ENCODE measurements at regions not wholly inside any gene's neighbourhood (a gene's known extent, or its start where the extent isn't known, plus 50 kb on each side); places are given as distances from the start of the nearest gene placed in this dataset.
A peak's percentile ranks its signal among the peaks of the same experiment; 100 is the strongest.

DNA sequence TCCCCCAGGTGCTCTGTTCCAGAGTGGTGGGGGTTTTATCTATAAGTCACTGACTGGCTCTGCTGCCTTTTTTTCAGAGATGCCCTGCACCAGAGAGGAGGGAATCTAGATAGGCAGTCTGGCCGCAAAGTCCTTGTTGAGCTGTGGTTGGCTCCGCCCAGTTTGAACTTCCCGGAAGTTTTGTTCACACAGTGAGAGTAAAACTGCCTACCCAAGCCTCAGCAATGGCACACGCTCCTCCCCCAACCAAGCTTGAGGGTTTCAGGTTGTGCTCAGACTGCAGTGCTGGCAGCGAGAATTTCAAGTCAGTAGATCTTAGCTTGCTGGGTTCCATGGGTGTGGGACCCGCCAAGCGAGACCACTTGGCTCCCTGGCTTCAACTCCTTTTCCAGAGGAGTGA, 1428.6 kb downstream of the MAT2B start:
- DNase-seq (ENCODE audit: low spot score): no peak
- TF ChIP-seq, protein P1, sequence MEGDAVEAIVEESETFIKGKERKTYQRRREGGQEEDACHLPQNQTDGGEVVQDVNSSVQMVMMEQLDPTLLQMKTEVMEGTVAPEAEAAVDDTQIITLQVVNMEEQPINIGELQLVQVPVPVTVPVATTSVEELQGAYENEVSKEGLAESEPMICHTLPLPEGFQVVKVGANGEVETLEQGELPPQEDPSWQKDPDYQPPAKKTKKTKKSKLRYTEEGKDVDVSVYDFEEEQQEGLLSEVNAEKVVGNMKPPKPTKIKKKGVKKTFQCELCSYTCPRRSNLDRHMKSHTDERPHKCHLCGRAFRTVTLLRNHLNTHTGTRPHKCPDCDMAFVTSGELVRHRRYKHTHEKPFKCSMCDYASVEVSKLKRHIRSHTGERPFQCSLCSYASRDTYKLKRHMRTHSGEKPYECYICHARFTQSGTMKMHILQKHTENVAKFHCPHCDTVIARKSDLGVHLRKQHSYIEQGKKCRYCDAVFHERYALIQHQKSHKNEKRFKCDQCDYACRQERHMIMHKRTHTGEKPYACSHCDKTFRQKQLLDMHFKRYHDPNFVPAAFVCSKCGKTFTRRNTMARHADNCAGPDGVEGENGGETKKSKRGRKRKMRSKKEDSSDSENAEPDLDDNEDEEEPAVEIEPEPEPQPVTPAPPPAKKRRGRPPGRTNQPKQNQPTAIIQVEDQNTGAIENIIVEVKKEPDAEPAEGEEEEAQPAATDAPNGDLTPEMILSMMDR (IDR thresholded peaks at IDR 0.05; ENCODE audit: extremely low read depth, insufficient read depth, missing control alignments): no peak
- in situ Hi-C loops (cut with MboI; ENCODE audit: low pct_unique_long_range_greater_than_20kb, low sequenced_read_pairs, unreplicated experiment): no loop called here

DNA sequence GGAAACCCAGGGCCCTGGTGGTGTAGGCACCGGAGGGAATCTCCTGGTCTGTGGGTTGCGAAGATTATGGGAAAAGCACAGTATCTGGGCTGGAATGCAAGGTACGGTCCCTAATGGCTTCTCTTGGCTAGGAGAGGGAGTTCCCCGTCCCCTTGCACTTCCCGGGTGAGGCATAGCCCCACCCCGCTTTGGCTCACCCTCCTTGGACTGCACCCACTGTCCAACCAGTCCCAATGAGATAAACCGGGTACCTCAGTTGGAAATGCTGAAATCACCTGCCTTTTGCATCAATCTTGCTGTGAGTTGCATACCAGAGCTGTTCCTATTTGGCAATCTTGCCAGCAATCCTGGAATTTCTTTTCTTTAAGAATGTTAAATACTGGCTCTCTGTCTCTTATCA, 1429.1 kb downstream of the MAT2B start:
- in situ Hi-C loops (cut with MboI; ENCODE audit: low pct_unique_long_range_greater_than_20kb, low sequenced_read_pairs, unreplicated experiment): no loop called here
- no peak for DNase-seq (ENCODE audit: low spot score)
- TF ChIP-seq, protein P1 (IDR thresholded peaks at IDR 0.05; ENCODE audit: extremely low read depth, insufficient read depth, missing control alignments): no peak

DNA sequence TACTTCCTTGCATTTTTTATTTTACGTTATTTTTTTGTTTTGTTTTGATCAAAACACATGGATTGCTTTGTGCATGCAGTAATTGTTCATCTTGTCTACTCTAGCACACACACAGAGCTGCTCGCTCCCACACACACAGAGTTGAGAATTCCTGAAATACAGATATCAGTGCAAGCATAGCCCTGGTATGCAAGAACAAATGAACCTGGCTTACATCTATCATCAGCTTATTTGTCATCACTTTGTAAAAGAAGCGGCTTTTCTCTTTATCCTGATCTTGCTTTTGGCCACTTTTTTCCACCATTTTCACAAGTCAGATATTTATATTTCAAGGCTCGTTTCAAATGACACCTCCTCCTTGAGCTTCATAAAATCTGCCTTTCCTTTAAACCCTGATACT, 1435.7 kb downstream of the MAT2B start:
- DNase-seq (ENCODE audit: low spot score): no peak
- TF ChIP-seq, protein P1 (IDR thresholded peaks at IDR 0.05; ENCODE audit: extremely low read depth, insufficient read depth, missing control alignments): no peak
- in situ Hi-C loops (cut with MboI; ENCODE audit: low pct_unique_long_range_greater_than_20kb, low sequenced_read_pairs, unreplicated experiment): no loop called here

DNA sequence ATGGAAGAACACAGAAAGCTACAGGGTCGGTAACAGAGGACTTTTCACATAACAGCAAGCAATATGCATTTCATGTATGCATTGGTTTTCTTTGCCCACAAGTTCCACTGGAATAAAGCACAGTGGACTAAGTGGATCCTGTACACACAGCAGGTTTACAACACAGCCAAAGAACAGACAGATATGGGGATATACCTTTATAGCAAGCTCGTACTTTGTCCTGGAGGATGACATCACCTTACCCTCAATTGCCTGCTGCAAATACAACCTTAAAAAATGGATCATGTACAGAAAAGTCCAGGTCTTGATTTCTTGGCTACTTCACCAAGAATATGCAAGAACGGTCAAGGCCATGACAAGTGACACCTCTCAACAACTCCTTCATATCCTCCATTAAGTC, 1445.5 kb downstream of the MAT2B start:
- in situ Hi-C loops (cut with MboI; ENCODE audit: low pct_unique_long_range_greater_than_20kb, low sequenced_read_pairs, unreplicated experiment): no loop called here
- TF ChIP-seq, protein P1 (IDR thresholded peaks at IDR 0.05; ENCODE audit: extremely low read depth, insufficient read depth, missing control alignments): no peak
- DNase-seq (ENCODE audit: low spot score): no peak

DNA sequence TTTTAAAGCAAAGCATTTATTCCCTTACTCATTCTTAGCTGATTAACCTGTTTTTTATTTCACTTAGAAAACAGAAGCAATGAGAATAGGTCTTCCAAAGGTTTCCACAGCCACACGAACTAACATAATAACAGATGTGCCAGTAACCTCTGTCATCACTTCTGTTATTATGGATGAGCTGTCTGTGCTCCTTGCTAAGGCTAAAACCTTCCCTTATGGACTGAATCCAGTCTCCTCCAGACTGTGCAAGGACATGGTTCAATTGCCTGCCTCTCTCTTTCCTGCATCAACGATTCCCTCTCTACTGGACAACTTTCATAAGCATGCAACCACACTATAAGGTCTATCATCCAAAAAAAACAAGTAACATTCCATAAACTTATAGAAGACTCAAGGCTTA, 1446.2 kb downstream of the MAT2B start:
- DNase-seq (ENCODE audit: low spot score): no peak
- TF ChIP-seq, protein P1 (IDR thresholded peaks at IDR 0.05; ENCODE audit: extremely low read depth, insufficient read depth, missing control alignments): no peak
- in situ Hi-C loops (cut with MboI; ENCODE audit: low pct_unique_long_range_greater_than_20kb, low sequenced_read_pairs, unreplicated experiment): no loop called here

DNA sequence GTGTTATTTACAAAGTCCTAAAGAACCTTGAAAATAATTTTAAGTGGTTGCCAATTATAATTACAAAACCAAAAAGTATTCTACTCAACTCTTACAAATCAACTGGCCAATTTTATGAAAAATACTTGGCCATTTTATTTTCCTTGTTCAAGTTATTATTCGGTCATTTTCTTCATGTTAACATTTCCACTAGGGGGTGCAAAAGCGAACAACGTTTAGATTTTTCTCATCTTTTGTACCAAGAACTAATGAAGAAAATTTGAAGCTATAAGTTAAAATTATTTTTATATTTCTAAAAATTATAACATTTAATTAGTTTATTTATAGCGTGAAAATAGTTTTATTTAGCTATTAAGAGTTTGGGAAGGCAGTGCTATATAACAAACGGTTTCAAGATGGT, 1453.3 kb downstream of the MAT2B start:
- in situ Hi-C loops (cut with MboI; ENCODE audit: low pct_unique_long_range_greater_than_20kb, low sequenced_read_pairs, unreplicated experiment): no loop called here
- TF ChIP-seq, protein P1 (IDR thresholded peaks at IDR 0.05; ENCODE audit: extremely low read depth, insufficient read depth, missing control alignments): peak; percentile 11
- no peak for DNase-seq (ENCODE audit: low spot score)

DNA sequence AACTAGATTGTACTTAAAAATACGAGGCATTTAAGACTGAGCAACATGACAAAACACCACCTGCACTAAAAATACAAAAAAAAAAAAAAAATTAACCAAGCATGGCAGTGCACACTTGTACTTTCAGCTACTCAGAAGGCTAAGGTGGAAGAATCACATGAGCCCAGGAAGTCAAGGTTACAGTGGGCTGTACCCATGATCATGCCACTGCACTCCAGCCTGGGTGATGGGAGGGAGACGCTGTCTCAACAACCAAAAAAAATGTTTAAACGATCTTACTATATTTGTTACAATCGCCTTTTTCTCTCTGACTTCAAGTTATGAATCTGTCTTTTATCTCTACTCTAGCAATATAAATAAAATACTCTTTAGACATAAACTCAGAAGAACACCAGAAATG, 1454.3 kb downstream of the MAT2B start:
- DNase-seq (ENCODE audit: low spot score): no peak
- TF ChIP-seq, protein P1 (IDR thresholded peaks at IDR 0.05; ENCODE audit: extremely low read depth, insufficient read depth, missing control alignments): no peak
- in situ Hi-C loops (cut with MboI; ENCODE audit: low pct_unique_long_range_greater_than_20kb, low sequenced_read_pairs, unreplicated experiment): no loop called here
